LNCAP (cell line): ENCODE measurements at regions not wholly inside any gene's neighbourhood (a gene's known extent, or its start where the extent isn't known, plus 50 kb on each side); places are given as distances from the start of the nearest gene placed in this dataset.

Experiments used
- CTCF ChIP-seq: fragments of 450-650 bp; IDR thresholded peaks from 2 replicates; pipeline ENCODE4 v1.5.1; 2017; ENCODE audit warnings: mild to moderate bottlenecking

DNA sequence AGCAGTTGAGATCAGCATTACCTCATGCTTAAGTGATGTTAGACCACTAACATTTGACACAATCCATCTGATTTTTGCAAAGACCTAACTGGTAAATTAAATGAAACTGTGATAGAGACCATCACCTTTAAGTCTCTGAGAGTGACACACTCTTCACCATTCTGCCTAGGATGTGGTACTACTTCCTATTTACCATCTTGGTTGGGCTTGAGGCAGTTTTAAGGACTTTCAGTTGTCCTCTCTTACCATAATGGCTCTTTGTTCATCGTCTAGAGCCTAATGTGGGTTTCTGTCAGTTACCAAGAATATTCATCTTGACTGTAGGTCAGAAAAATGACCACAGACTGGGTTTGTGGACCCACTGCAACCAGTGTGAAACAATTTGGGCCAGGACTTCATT, 158.1 kb downstream of the CETN3 start:
- no peak for TF ChIP-seq CTCF

DNA sequence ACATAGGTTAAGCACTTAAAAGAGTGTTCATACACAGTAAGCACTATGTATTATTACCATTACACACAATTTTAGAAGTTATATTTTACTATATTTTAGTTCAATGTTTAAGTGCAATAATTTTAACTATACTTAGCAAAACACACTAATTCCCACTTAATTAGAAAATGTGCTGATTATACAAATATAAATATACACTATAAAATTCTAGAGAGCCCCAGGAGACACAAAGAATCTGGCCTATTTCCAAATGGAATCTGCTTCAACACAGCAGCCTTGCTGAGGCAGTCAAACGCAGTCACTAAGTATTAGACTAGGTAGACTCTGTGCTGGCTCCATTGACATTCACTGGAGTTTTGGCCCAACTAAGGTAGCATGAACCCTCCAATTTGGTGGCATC, 160.9 kb downstream of the CETN3 start:
- no peak for TF ChIP-seq CTCF

DNA sequence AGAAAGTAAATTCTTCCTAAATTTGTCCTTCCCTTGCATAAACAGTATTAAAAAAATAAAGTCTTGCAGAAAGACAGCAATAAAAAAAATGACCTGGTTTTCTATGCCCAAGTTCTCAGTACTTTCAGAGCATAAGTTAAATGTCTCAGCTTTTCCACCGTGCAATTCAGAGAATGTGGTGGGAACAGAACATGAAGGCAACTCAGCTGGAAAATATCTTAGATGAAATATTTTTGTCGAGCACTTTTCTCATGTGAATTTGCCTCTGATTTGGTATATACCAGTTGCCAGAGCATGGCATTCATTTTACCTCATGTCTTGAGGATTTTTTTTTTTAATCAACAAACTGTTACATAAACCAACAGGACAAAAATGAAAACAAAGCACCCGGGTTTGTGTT, 176.1 kb downstream of the CETN3 start:
- TF ChIP-seq CTCF, result no peak

DNA sequence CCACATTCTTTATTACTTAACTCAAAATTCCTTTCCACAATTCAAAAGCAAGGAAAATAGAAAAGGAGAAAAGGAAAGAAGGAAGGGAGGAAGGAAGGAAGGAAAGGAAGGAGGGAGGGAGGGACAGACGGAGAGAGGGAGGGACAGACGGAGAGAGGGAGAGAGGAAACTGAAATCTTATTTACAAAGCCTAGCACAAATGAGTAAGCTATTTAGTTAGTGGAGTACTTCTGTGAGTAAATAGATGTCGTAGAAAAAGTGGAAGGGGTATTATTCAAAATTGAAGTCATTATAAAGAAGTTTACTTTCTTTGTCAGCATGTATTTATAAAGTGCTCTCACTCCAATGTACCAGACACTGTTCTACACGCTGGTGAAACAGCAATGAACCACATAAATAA, 177.9 kb downstream of the CETN3 start:
- no peak for TF ChIP-seq CTCF

- TF ChIP-seq CTCF, result no peak
These were observed 181.9 kb downstream of the CETN3 start for GRCh38 chr5:90227683-90228082.

GRCh38 chr5:90226433-90227099, 183.0 kb downstream of the CETN3 start:
- TF ChIP-seq CTCF, result no peak

GRCh38 chr5:90224342-90224741, 185.2 kb downstream of the CETN3 start:
- TF ChIP-seq CTCF, result no peak

GRCh38 chr5:90223756-90224155, 185.8 kb downstream of the CETN3 start:
- TF ChIP-seq CTCF, result no peak
